ENCODE measurements at regions not wholly inside any gene's neighbourhood (a gene's known extent, or its start where the extent isn't known, plus 50 kb on each side); places are given as distances from the start of the nearest gene placed in this dataset.

DNA sequence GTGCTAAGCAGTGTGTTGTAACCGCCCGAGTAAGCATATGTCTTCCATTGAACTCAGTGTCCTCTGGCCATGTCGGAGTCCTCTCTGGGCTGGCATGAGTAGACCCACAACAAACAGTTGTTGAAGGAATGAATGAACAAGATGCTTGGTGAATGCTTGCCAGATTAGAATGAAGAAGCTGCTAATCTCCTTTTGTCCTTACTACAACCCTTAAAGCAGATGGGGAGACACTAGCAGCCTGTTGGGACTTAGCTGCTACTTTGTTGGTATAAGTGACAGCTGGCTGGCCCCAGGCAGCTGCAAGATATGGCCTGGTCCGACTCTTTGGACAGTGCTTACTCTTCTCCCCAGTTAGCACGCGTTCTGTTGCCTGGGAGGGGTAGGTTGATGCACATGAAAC, 370.1 kb downstream of the RPS24 start:
- DNase-seq = no peak

GRCh38 chr10:78404296-78404695, 370.6 kb downstream of the RPS24 start:
- POLR2A ChIA-PET = no interaction called here
- CTCF ChIA-PET = interaction anchor here (0.7 kb wide), 1 partner anchor 65 kb away, joined by 3 read pairs; no protein-coding TSS in a partner anchor
- no peak overlapping the region for H2AFZ ChIP-seq (ENCODE audit: low read depth)

More for the DNA sequence above, 370.1 kb downstream of the RPS24 start:
- H3K4me2 ChIP-seq = no peak overlapping the region
- POLR2A ChIA-PET = no interaction called here
- no peak for TF ChIP-seq NRF1 (IDR thresholded peaks at IDR 0.05; ENCODE audit: low read depth, low read length)
- TF ChIP-seq EP300 (IDR thresholded peaks at IDR 0.05; ENCODE audit: borderline replicate concordance in 1 of 2, low read depth in 1 of 2, low read length in 1 of 2) = no peak
- TF ChIP-seq CHD2 (IDR thresholded peaks at IDR 0.05; ENCODE audit: low read length, partially characterized antibody) = no peak
- no peak for TF ChIP-seq RXRA (IDR thresholded peaks at IDR 0.05; ENCODE audit: borderline replicate concordance, low read depth)
- TF ChIP-seq NFIC (IDR thresholded peaks at IDR 0.05; ENCODE audit: borderline replicate concordance) = no peak
- no peak for TF ChIP-seq TCF12 (IDR thresholded peaks at IDR 0.05)
- TF ChIP-seq TEAD4 (IDR thresholded peaks at IDR 0.05; ENCODE audit: borderline replicate concordance, insufficient read depth) = no peak
- TF ChIP-seq ELF1 (IDR thresholded peaks at IDR 0.05) = no peak
- TF ChIP-seq GATA2 (CRISPR knock-in tag; IDR thresholded peaks at IDR 0.05) = no peak
- TF ChIP-seq, protein P1, sequence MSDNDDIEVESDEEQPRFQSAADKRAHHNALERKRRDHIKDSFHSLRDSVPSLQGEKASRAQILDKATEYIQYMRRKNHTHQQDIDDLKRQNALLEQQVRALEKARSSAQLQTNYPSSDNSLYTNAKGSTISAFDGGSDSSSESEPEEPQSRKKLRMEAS (IDR thresholded peaks at IDR 0.05; ENCODE audit: low read depth) = no peak
- no peak for TF ChIP-seq GABPA (IDR thresholded peaks at IDR 0.05; ENCODE audit: low read depth)
- TF ChIP-seq RFX5 (IDR thresholded peaks at IDR 0.05; ENCODE audit: low read length) = no peak
- TF ChIP-seq MXI1 (IDR thresholded peaks at IDR 0.05; ENCODE audit: low read depth, low read length) = no peak
- TF ChIP-seq IRF3 (IDR thresholded peaks at IDR 0.05; ENCODE audit: low read depth, low read length) = no peak
- no peak for TF ChIP-seq RAD21 (IDR thresholded peaks at IDR 0.05; ENCODE audit: low read length)
- TF ChIP-seq FOXJ3 (CRISPR knock-in tag; IDR thresholded peaks at IDR 0.05) = no peak
- TF ChIP-seq, protein P2, sequence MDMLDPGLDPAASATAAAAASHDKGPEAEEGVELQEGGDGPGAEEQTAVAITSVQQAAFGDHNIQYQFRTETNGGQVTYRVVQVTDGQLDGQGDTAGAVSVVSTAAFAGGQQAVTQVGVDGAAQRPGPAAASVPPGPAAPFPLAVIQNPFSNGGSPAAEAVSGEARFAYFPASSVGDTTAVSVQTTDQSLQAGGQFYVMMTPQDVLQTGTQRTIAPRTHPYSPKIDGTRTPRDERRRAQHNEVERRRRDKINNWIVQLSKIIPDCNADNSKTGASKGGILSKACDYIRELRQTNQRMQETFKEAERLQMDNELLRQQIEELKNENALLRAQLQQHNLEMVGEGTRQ (IDR thresholded peaks at IDR 0.05; ENCODE audit: borderline replicate concordance, low read depth, low read length) = no peak
- no peak for TF ChIP-seq POLR2AphosphoS5 (IDR thresholded peaks at IDR 0.05; ENCODE audit: low read depth, low read length)
- H3K36me3 ChIP-seq (replicated peaks in 1 of 2; ENCODE audit: control insufficient read depth in 1 of 2, insufficient read depth in 2 of 2, low read length in 1 of 2) = no peaks in the 10 kb centered on the region
- H3K4me3 ChIP-seq (ENCODE audit: low read depth in 2 of 2, low read length in 1 of 2) = no peak overlapping the region
- no peak overlapping the region; a peak in 1 of 4 replicates for H3K27ac ChIP-seq (ENCODE audit: low read depth in 2 of 2, low read length in 1 of 2)
- H3K27me3 ChIP-seq (ENCODE audit: insufficient read depth) = no peaks in the 10 kb centered on the region
- peaks cover 0 to 51% of the 10 kb centered on the region in 2 experiments; a peak in 2 of 4 replicates for H3K4me1 ChIP-seq (ENCODE audit: control insufficient read depth in 1 of 2, insufficient read depth in 2 of 2, low read depth in 1 of 2, low read length in 1 of 2)
- H2AFZ ChIP-seq (ENCODE audit: low read depth) = no peak overlapping the region
- 71% methylated on average over 6 of the region's 6 CpGs for WGBS (ENCODE audit: low lambda C conversion rate)
- H3K79me2 ChIP-seq (ENCODE audit: insufficient read depth) = no peaks in the 10 kb centered on the region
- no peaks in the 10 kb centered on the region for H4K20me1 ChIP-seq (ENCODE audit: insufficient read depth)
- H3K9ac ChIP-seq = no peak overlapping the region
- no peaks in the 10 kb centered on the region for H3K9me2 ChIP-seq
- CTCF ChIA-PET = interaction anchor here (0.7 kb wide), 1 partner anchor 66 kb away, joined by 3 read pairs; no protein-coding TSS in a partner anchor
- no peaks in the 10 kb centered on the region for H3F3A ChIP-seq (replicated peaks; ENCODE audit: insufficient read depth)
- H3K9me3 ChIP-seq = no peaks in the 10 kb centered on the region

More at GRCh38 chr10:78404296-78404695, 370.6 kb downstream of the RPS24 start:
- no peak overlapping the region for H3K4me2 ChIP-seq
- H3K9me3 ChIP-seq = no peaks in the 10 kb centered on the region
- no peak overlapping the region for H3K27ac ChIP-seq (ENCODE audit: low read depth in 2 of 2, low read length in 1 of 2)
- H3F3A ChIP-seq (replicated peaks; ENCODE audit: insufficient read depth) = no peaks in the 10 kb centered on the region
- DNase-seq = no peak
- H3K36me3 ChIP-seq (replicated peaks in 1 of 2; ENCODE audit: control insufficient read depth in 1 of 2, insufficient read depth in 2 of 2, low read length in 1 of 2) = no peaks in the 10 kb centered on the region
- H3K9ac ChIP-seq = no peak overlapping the region
- no peaks in the 10 kb centered on the region for H4K20me1 ChIP-seq (ENCODE audit: insufficient read depth)
- 88% methylated on average over 4 of the region's 5 CpGs for WGBS (ENCODE audit: low lambda C conversion rate)
- H3K27me3 ChIP-seq (ENCODE audit: insufficient read depth) = no peaks in the 10 kb centered on the region
- H3K9me2 ChIP-seq = no peaks in the 10 kb centered on the region
- TF ChIP-seq EP300 (IDR thresholded peaks at IDR 0.05; ENCODE audit: borderline replicate concordance in 1 of 2, low read depth in 1 of 2, low read length in 1 of 2) (no peak), ZBTB33 (IDR thresholded peaks at IDR 0.05; ENCODE audit: borderline replicate concordance, low read depth) (no peak), SMC3 (IDR thresholded peaks at IDR 0.05; ENCODE audit: low read depth, low read length) (no peak), RAD21 (IDR thresholded peaks at IDR 0.05; ENCODE audit: low read length) (no peak), EZH2phosphoT487 (IDR thresholded peaks at IDR 0.05; ENCODE audit: borderline replicate concordance, low read depth) (no peak), NFIC (IDR thresholded peaks at IDR 0.05; ENCODE audit: borderline replicate concordance) (no peak), CHD2 (IDR thresholded peaks at IDR 0.05; ENCODE audit: low read length, partially characterized antibody) (no peak), ELF1 (IDR thresholded peaks at IDR 0.05) (no peak)
- TF ChIP-seq, protein P2 (IDR thresholded peaks at IDR 0.05; ENCODE audit: borderline replicate concordance, low read depth, low read length) = no peak
- H3K4me1 ChIP-seq (ENCODE audit: control insufficient read depth in 1 of 2, insufficient read depth in 2 of 2, low read depth in 1 of 2, low read length in 1 of 2) = peaks cover 0 to 56% of the 10 kb centered on the region in 2 experiments; a peak in 2 of 4 replicates
- H3K79me2 ChIP-seq (ENCODE audit: insufficient read depth) = no peaks in the 10 kb centered on the region
- no peak overlapping the region for H3K4me3 ChIP-seq (ENCODE audit: low read depth in 2 of 2, low read length in 1 of 2)
